Suppressor macrophage treated with lipopolysaccharide for 4 hours (primary cell): ENCODE measurements at regions not wholly inside any gene's neighbourhood (a gene's known extent, or its start where the extent isn't known, plus 50 kb on each side); places are given as distances from the start of the nearest gene placed in this dataset.

ENCODE experiments used
- DNase-seq: peaks from one replicate; pipeline ENCODE4 v3.0.0-alpha.2; 2020

DNA sequence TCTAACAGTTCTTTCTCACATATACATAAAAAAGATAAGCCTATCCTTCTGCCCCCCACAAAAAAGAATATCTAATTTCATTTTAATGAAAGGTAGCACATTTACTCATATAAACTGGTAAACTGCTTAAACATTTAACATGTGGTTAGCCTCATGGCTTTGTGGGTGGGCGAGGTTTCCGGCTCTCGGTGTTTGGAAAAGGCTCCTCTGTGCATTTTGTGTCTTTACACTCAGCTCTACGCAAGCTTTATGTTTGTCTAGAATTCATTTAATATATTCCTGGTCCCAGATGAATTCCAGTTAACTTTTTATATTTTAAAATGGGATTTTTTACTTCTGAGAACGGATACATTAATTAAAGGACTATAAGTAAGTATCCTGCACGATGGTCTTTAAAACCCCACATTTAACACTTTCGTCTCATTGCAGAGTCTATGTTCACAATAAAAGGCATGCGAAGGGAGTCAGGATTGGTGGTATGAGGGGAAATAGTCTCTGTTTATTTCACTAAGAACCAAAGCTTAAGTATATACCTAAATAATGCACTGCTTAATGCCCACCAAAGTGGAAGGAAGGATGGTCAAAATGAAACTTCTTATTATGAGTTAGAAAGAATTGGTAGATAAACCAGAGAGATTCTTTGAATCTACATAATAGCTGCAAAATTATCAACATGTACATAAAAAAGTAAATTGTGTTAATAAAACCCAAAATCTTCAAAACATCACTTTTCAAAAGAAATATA is 197.2 kb downstream of the CRPPA start:
- DNase-seq: no peak

DNA sequence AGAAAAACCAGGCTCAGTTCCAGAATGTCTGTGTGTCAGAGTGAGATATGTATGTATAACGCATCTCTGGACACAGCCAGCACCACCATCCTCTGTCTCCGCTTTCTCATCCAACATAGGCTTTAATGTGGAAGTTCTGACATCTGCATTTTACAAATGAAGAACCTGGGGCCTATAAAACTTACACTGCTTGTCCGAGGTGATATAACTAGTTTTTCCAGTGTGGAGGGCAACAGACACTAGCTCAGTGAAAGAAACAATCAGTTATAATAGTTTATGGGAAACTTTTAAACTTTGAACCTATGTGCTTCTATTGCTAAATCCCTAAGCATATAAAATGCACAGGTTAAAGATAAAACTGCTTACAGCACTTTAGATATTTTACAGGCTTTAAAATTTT is 208.7 kb downstream of the CRPPA start:
- DNase-seq: no peak

DNA sequence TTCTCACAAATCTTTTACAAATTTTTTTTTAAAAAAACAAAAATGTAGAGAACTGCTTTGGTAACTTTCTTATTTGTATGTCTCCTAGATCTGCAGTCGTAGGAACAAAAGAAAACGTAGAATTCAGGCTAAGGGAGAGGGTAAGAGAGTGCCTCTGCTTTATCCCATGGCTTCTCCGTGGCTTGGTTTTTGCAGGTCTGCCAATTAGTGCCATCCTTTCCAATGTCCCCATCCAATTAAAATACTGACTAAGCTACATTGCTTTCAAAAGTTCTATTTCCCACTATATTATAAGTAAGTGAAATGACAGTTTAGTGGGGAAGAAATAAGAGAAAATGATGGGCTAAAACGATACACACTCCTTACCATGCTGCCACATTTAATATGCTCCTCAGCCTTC is 209.3 kb downstream of the CRPPA start:
- DNase-seq: no peak

DNA sequence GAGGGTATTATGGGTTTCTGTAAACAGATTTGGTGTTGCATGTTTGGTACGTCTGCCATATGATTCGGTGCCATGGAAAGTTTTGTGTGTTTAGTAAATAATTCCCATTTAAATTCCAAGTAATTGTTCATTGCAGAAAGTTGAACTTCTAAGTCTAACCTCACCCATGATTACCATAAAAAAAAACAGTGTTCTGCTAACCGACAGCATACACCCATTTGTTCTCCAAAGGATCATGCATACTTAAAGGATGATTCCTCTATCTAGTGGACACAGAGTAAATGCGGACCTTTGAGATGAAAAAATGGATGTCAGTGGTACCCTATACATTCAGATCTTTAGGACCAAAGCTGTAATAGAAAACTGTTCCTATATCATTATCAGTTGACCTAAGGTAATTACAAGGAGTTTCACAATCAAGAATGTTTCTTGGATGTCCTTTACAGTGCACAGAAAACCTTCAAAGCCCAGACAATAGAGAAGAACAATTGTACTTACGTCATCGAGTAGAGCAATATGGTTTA is 209.9 kb downstream of the CRPPA start:
- no peak for DNase-seq

DNA sequence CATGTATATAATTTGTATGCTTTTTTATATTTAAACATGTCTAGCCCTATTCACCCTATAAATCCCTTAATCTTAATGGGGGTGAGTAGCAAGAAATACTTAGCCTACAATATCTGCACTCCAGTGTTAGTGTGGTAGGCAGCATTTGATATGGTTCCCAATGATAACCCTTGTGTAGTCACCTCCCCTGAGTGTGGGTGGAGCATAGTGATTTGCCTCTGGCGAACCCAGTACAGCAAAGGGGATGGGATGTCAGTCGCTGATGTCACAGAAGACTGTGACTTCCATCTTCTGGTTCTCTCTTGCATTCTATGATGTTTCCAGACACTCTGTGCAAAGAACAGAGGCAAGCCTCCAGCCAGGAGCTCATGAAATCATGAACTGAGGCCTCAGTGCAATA is 211.2 kb downstream of the CRPPA start:
- no peak for DNase-seq

DNA sequence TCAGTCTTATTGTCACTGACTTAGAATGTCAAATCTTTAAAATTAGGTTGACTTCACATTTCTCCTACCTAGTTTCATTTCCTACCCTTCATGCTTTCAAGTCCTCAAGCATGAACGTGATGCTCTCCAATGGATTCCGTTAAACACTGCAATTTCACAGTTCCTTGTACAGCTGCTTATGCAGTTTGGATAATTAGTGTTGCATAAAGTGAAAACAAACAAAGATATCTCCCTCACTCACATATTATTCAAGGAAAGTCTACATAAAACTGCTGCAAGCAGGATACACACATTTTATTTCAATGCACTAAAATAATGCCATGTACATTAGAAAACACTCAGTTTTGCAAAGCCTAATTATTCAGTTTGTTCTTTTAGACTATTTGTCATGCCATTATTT is 214.0 kb downstream of the CRPPA start:
- no peak for DNase-seq

DNA sequence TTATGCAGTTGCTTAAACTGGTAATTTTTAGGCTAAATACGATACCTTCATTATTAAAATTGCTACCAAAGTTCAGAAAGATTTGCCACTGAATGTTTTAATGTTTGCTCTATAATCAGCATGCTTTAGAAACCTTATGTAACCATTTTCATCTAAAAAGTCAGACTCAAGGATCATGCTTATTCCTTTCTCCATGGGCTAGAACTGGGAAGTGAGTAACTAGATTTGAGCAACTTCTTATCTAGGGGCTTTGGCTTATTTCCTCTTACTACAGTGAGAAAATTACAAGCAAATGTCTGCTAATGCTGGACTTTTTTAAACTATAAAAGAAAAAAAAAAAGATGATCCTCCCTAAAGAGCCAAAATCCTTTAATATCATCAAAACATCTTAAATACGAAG is 215.9 kb downstream of the CRPPA start:
- no peak for DNase-seq

DNA sequence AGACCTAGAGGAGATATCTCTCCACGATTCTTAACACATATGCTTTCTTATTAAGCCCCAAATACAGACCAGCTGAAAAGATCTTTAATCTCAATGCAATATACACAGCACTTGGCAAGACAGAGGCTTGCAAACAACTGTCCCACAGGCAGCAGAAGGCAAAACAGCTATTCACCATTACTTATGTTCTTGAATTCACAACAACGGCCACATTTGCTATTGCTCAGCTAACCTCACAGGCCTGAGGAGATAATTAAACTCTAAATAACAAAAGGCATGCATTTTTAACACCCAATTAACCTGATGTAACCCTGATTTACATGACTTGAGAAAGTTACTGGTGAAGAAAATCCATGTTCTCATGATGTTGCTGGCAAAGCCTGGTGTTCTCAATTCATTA is 216.4 kb downstream of the CRPPA start:
- DNase-seq: no peak

DNA sequence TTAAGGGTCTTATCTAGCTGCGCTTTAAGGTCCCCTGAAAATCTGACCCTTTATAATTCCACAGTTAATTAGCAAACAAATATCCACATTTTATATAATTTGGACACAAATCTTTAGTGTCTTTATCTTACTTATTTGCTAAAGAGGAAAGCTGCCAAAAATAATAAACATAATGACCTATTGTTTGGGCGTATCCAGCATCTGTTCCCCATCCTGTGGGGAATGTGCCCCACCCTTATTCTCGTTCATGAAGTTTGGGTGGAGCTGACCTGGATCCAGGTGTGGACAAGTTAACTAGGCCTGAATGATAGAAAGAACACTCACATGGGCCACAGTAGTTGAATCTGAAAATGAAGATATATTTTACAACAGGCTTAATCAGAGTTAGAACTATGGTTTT is 218.3 kb downstream of the CRPPA start:
- DNase-seq: no peak

DNA sequence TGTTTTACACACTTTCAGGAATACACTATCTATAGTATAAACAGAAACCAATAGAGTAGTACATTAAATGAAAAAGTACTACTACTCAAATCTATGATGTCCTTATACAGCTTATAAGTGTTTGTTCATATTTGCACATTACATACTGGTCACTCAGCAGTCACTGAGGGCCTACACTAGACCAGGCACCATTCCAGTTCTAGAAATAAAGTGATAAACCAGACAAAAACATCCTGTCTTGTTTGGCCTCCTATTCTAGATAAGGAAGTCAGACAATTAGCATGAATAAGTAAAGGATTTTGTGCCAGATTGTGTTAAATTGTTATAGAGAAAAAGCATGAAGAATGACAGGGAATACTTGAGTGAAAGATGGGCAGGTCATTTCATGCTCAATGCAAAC is 219.0 kb downstream of the CRPPA start:
- DNase-seq: no peak

DNA sequence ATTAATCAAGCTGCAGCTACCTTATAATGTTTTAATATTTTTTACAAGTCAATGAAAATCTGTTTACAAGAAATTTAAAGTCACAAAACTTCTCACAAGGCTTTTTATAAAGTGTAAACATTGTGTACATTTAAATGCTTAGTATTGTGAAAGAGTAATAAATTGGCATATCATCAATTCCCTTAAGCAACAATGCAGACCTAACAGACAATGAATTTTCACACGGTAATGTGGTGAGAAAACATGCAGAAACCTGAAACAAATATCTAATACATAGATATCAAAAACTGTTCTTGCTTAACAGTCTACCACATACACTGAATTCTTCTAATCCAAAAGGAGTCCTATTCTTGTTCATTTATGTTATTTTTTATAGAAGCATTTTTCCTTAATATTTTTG is 220.7 kb downstream of the CRPPA start:
- DNase-seq: no peak

DNA sequence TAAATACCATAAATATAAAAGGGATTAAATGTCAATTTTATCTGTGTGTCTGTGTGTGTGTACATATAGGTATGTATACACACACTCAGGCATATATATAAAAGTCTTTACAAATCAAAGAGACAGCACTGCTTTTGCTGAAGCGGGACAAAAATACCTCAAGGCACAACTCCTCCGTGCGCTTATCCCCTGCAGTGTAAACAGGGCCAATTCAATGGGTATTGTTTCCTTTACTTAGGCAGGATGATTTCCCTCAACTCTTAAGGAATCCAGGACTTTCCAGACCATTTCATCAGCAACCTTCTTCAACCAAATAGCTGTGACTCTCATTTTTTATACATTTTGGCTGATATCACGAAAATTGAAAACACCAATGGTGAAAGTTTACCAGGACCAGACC is 227.7 kb downstream of the CRPPA start:
- DNase-seq: no peak

DNA sequence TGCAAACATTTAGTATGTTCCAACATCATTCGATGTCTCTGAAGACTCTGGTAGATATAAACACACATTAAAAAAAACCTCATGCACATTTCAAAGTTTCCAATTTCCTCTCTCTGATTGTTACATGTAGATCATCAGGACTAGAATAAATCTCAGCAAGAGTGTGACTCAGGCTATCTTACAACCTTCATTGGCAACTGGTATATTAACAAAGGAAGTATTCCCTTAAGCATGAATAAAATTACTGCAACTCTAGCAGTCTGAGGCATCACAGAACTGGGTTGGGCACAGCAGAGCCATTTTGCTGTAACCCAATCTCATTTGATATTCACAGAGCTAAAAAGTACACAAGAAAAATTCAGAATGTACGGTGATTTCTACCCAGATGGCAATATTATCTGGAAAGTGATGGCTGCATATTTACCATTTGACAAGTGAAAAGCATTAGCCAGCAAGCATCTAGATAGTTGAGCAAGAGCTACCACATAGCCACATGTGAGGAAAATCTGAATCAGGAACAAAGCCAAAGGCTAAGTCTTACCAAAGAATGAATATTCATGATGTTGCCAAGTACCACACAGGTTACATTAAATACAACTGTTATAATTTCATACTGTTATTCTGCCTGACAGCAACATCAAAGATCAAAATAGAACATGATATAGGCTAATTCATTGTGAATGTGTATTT is 232.2 kb downstream of the CRPPA start:
- DNase-seq: no peak

DNA sequence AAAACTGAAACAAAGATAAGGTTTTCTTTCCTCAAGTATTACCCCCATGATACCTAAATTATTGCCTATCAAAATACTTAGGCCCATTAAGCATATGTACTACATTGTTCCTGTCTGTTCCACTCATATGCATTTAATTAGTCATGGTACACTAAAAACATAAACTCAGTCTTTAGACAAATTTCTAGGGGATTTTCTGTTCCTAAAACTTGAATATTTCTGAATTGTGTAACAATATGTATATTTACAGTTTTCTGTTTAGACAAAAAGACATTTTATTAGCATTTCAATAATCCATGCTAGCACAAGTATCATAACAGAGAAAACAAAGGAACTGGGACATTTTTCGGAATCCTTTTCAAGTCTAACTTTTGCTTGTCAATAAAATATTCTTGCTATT is 234.2 kb downstream of the CRPPA start:
- DNase-seq: no peak

DNA sequence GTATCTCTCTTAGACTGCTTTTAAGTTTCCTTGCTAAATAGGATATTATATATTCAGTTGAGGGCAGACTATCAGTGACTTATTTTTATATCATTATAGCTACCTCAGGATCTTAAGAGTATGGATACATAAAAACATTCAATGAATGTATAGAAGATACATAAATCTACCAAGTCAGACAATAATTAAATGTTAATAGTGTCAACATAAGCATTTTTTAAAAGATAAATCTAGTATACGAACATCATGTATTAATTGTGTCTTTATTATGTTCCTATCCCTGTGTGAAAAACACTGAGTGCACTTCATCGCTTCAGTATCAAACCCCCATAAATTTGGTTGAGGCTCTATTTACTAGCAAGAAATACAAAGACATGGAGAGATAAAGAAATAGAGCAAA is 242.8 kb downstream of the CRPPA start:
- DNase-seq: no peak

DNA sequence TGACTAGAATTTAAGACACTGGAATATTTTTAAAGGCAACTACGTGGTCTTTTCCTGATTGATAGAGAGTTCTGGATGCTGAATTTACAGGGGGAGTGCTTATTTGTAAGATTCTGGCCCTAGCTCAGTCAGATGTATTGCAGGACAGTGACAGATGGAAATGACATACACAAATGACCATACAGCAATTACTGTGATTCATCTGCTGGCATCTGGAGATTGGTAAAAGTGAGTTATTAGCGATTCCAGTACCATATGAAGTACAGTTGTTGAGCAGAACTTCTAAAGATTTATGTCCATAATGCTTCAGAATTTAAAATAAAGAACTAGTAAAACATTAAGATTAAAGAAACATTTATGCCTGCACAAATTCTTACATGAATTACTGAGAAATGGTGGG is 243.2 kb downstream of the CRPPA start:
- no peak for DNase-seq

DNA sequence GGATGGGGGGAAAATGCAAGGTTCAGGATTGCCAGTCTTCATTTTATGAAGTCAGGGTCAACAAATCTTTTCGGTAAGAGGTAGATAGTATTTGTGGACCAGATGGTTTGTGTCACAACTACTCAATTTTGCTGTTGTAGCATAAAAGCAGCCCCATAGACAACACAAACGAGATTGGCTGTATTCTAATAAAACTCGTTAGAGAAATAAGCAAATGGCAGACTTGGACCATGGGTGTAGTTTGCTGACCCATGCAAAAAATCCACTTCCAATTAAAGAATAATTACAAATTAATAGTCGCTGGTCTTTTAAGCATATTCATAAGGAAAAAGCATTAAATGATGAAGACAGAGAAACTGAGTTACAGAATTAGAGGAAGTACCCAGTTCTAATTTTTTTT is 247.1 kb downstream of the CRPPA start:
- no peak for DNase-seq

DNA sequence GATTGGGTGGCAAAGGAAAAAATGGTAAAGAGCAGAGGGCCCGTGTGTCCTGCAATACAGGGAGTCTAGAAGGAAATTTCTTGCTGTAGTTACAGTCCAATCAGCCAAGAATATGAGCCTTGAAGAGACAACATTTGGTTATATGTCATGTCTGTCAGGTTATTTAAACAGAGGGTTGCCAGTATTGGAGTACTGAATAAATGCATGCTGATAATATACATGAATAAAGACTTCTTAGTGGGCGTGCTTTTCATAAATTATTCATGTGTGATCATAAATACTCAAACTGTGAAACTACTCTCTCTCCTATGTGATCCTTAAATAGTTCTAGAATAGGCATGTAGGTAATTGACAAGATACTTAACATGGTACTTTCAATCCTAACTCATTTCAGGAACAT is 249.0 kb downstream of the CRPPA start:
- DNase-seq: no peak

DNA sequence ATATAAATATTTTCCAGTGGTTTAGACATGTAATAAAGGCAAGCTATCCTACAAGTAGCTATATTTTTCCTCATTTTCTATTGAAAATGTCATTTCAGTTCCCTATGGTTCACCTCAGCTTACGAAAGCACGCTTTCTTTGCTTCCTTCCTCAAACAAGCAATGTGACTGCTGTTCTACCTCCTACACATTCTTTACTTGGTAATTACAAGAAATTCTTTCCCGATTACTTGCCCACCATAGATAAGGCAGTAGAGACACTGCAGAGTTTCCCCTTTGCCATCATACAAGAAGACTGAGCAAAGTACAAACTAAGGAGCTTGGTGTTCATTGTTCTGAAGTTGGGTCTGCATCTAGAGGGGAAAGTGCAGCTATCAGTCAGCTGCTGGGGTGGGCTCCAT is 249.4 kb downstream of the CRPPA start:
- peak; percentile 5 for DNase-seq

DNA sequence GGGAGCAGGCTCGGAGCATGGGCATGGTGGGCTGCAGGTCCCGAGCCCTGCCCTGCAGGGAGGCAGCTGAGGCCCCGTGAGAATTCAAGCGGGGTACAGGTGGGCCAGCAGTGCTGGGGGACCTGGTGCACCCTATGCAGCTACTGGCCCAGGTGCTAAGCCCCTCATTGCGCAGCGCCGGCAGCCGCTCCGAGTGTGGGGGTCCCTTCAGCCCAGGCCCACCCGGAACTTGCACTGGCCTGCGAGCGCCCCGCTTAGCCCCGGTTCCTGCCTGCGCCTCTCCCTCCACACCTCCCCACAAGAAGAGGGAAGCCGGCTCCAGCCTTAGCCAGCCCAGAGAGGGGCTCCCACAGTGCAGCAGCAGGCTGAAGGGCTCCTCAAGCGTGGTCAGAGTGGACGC is 250.7 kb downstream of the CRPPA start:
- no peak for DNase-seq

DNA sequence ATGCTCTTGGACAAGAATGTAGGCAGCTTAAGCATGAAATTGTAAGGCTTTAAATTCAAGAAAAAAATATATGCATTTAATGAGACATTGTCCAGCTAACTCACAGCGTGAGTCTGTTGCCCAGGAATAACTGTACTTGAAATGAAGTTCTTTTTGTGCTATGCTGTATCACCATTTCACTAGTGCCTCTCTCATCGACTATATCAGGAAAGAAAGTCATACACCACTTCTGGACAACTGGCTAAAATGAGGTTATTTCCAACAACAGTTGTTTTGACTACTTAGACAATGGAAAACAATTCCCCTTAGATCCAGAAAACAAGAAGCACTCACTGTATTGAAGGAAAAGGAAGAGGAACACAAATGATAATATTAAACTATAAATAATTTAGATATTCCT is 251.8 kb downstream of the CRPPA start:
- no peak for DNase-seq

DNA sequence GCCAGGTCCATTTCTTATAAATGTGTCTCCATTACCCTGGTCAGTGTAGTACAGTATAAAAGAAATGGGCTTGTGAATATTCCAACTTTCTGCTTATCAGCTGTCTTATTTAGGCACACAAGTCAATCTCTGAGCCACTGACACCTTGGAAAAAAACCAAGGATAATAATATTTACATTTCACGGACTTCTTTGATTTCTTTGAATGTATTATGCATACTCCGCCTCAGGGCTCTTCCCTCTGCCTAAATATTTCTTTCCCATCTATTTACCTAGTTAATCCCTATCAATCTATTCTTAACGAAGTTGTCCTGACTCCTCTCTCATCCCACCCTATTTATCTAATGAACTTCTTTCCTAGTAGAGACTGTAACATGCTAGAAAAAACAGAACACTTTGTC is 253.8 kb downstream of the CRPPA start:
- no peak for DNase-seq

DNA sequence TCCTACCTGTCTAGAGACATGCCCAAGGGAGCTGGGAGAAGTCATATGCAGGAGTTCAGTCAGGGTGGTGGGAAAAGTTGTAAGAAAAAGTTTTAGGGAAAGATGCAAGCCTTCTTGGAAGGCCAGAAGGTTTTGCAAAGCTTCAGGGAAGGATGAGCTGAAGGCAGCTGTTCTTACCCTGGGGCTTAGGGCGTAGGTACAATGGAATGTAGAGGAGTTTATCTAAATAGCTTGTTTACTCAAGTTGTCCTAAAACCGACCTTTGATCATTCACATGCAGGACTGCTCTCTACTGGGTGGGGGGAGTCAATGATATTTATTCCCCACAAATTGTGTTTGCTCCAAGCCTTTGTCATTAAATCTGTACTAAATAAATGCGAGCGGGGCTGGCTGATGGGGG is 277.0 kb downstream of the CRPPA start:
- no peak for DNase-seq

DNA sequence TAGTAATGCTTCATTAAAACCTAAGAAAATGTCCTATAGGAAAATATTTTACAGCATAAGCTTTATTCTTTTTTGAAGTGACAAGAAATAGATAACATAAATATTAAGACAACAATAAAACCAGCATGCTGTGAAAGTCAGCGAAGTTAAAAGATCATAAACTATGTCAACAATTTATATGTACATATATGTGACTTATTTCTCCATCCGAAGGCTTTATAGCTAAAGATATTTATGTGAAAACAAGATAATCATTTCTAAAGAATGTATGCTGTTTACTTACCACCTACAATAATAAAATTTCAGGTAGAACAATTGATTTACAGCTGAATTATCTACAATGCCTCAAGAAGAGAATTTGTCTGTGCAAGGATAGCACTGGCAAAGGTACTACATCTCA is 283.4 kb downstream of the CRPPA start:
- no peak for DNase-seq

DNA sequence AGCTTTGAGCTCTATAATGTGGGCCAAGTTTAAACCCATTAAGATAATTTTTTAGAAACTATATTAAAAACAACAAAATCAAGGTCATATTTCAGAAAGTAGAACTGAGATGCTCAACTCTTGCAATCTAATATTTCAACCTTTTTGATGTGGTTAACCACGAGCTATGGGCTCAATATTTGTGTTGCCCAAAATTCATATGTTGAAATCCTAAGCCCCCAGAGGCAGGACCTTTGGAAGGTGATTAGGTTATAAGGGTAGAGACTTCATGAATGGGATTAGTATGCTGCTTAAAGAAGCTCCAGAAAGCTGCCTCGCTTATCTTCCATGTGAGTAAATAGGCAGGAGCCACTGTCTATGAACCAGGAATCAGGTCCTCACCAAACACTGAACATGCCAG is 284.4 kb downstream of the CRPPA start:
- DNase-seq: no peak
